Cerebellar cortex (tissue), 1 donor: ENCODE measurements at regions not wholly inside any gene's neighbourhood (a gene's known extent, or its start where the extent isn't known, plus 50 kb on each side); places are given as distances from the start of the nearest gene placed in this dataset.
A peak's percentile ranks its signal among the peaks of the same experiment; 100 is the strongest.

Experiments
- DNase-seq: peaks from one replicate; pipeline ENCODE4 v3.0.0-alpha.2; 2015; ENCODE audit warnings: low spot score

DNA sequence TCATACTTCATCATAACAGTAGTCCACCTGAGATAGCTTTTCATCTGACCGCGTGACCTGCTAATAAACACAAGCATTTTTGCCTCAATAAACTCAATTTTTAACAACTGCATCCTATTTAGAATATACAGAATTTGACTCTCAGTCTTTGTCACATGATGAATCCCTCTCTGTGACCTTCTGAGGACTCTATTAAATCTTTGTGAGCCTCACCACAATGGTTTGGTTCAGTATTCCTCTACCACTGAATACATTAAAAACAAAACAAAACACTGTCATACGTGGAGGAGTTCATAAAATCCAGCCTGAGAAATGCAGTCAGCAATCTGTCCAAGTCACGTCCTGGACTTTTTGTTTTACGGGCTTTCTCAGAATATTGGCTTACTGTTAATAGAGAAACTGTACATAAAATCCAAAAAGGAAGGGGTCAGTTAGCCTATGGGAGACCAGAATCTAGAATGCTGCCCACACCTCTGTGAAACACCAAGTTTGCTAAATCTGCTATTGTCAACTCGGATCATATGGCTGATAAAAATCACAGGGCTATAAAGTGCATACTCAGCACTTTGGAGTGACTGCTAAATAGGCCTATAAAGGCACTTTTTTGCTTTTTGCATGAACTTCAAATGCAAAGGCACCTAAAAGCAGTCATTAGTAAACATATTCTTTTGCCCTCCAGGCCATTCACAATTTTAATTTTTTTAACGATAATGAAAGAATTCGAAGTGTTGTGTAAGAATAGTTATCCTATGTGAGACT is 190.3 kb upstream of the HDDC2 start:
- no peak for DNase-seq

- no peak for DNase-seq
Observed at GRCh38 chr6:125498606-125499005, 196.8 kb upstream of the HDDC2 start.

GRCh38 chr6:125499535-125499934 is 197.8 kb upstream of the HDDC2 start:
- no peak for DNase-seq

GRCh38 chr6:125503181-125503580 is 201.4 kb upstream of the HDDC2 start:
- DNase-seq = no peak

DNA sequence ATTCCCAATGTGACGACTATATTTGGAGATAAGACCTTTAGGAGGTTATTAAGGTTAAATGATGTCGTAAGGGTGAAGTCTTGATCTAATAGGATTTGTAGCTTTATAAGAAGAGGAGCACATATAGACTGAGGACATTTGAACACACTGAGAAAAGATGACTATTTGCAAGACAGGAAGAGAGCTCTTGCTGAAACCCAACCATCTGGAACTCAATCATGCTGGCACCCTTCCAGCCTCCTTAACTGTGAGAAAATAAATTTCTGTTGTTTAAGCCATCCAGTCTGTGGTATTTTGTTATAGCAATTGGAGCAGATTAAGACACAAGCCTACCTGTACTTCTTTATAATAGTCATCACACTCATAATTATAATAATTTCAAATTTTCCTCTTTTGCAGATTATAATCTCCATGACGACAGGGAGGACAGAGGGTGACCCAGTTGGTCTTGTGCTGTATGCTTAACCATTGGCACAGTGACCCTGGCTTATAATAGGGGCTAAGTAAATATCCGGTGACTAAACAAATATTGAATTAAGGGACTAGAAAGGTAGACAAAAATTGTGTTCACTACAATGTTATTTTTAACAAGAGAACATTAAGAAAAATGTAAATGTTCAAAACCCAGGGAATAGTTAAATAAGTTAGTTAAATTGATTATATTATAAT is 206.4 kb upstream of the HDDC2 start:
- peak; percentile 71 for DNase-seq

GRCh38 chr6:125508793-125509192 is 207.0 kb upstream of the HDDC2 start:
- DNase-seq = no peak

GRCh38 chr6:125509477-125509876 is 207.7 kb upstream of the HDDC2 start:
- no peak for DNase-seq

GRCh38 chr6:125510405-125510804 is 208.6 kb upstream of the HDDC2 start:
- DNase-seq = no peak

DNA sequence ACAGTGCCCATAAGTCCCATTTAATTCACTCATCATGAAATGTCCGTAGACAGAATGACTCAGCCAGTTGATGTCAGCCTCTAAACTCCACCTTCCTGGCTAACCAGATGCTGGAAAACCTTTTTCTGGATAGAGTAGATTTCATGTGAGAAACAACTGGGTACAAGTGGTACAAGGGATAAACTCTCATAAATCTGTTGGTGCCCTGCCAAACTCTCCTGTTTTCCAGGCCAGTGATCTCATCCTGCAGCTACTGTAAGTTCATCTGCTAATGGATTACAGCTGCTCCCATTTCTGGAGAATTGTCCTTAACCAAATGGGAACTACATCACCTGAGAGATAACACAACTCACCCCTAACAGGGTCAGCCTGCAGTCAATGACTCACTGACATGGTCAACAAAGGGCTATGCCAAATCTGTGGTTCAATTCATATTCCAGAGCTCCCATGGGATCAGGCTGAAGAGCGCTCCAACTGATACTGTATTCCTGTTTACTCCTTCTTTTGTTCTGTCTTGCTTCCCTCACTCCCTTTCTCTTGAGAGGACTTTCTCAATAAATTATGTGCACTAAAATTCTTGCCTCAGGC is 210.1 kb upstream of the HDDC2 start:
- DNase-seq = no peak

DNA sequence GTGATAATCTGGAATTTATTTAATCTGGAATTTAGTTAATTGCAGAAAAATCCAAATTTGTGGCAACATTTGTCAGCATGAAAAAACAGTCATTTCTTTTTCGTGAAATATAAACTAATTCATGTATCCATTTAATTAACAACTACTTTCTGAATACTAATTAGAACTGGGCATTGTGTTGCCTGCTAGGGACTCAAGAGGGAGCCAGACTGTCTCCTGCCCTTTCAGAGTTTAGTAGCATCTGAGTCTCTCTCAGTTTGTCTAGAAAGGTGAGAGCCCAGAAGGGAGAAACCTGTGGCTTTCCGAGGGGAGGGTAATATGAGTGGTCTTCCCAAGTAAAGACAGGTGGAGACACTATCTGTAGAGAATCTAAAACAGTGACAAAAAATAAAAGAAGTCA is 210.9 kb upstream of the HDDC2 start:
- no peak for DNase-seq

- no peak for DNase-seq
Observed at GRCh38 chr6:125513978-125514377, 212.2 kb upstream of the HDDC2 start.

DNA sequence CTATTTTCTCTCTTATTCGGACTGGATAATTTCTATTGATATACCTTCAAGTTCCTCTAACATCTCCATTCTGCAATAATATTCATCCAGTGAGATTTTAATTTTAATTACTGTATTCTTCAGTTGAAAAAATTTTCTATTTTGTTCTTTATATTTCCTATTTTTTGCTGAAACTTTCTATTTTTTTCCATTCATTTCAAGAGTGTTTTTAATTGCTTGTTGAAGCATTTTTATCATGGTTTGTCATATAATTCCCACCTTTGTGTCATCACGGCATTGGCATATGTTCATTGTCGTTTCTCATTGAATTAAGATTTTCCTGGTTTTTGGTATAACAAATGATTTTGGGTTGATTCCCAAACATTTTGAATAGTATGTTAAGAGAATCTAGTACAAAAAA is 214.9 kb upstream of the HDDC2 start:
- DNase-seq = no peak

GRCh38 chr6:125519367-125519766 is 217.6 kb upstream of the HDDC2 start:
- no peak for DNase-seq

GRCh38 chr6:125524356-125524755 is 222.6 kb upstream of the HDDC2 start:
- no peak for DNase-seq

GRCh38 chr6:125526007-125526720 is 223.3 kb upstream of the HEY2 start:
- DNase-seq = no peak

DNA sequence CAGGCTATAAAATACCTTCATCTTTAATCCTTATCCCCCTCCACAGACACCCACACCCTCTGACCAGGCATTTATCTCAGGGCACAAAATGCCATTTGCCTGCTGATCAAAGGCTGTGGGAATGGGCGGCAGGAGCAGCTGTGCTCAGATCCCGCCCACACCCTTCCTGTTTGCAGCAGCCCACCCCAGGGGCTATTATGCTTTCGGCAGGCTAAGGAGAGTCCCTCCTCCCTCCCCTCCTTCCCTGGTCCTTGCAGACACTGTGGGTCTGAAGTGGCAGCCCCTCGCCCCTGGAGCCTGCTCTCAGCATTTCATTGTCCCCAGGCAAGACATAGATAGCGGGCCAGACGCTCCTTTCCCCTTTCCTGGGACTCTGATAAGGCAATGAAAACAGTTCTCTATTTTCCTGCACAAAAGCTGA is 220.8 kb upstream of the HEY2 start:
- no peak for DNase-seq

DNA sequence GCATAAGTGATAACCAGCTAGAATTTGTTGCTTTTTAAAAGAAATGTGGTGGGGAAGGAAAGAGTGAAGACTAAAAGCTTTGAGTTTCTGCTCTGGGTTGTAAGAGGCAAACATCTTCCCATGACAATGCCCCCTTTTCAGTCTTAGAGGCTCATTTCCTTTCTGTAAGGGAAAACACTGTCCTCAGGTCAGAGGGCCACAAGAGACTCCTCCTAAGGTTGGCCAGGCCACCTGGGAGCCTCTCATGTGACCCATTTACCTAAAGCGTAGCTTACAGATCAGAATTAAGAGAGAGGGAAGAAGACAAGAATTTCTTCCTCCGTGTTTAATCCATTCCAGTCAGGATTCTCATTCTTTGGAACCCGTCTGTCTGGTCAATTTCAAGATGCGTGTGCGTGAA is 220.4 kb upstream of the HEY2 start:
- no peak for DNase-seq

- no peak for DNase-seq
Observed at GRCh38 chr6:125533710-125534397, 215.6 kb upstream of the HEY2 start.

- no peak for DNase-seq
Observed at GRCh38 chr6:125534430-125535263, 214.8 kb upstream of the HEY2 start.

GRCh38 chr6:125537090-125537489 is 212.3 kb upstream of the HEY2 start:
- no peak for DNase-seq

GRCh38 chr6:125539892-125540291 is 209.5 kb upstream of the HEY2 start:
- no peak for DNase-seq
